ENCODE measurements at regions not wholly inside any gene's neighbourhood (a gene's known extent, or its start where the extent isn't known, plus 50 kb on each side); places are given as distances from the start of the nearest gene placed in this dataset.
A peak's percentile ranks its signal among the peaks of the same experiment; 100 is the strongest.

GRCh38 chr9:87146933-87147332 lies 199.6 kb upstream of the GAS1 start:
- Histone ChIP-seq H3K27ac (no peak overlapping the region), H4K20me1 (ENCODE audit: insufficient read depth) (no peaks in the 10 kb centered on the region), H2AFZ (no peak overlapping the region), H3K4me1 (replicated peaks; ENCODE audit: insufficient read depth) (no peaks in the 10 kb centered on the region), H3K4me3 (no peak overlapping the region), H3K9me2 (ENCODE audit: insufficient read depth) (no peaks in the 10 kb centered on the region), H3K4me2 (no peak overlapping the region), H3K9me3 (ENCODE audit: insufficient read depth, low read depth) (no peaks in the 10 kb centered on the region), H3K36me3 (ENCODE audit: low read depth) (no peaks in the 10 kb centered on the region), H3K27me3 (ENCODE audit: insufficient read depth, low read depth) (no peaks in the 10 kb centered on the region), H3K79me2 (ENCODE audit: low read depth) (no peaks in the 10 kb centered on the region), H3F3A (ENCODE audit: insufficient read depth, low read depth) (no peaks in the 10 kb centered on the region)
- TF ChIP-seq, protein P1, sequence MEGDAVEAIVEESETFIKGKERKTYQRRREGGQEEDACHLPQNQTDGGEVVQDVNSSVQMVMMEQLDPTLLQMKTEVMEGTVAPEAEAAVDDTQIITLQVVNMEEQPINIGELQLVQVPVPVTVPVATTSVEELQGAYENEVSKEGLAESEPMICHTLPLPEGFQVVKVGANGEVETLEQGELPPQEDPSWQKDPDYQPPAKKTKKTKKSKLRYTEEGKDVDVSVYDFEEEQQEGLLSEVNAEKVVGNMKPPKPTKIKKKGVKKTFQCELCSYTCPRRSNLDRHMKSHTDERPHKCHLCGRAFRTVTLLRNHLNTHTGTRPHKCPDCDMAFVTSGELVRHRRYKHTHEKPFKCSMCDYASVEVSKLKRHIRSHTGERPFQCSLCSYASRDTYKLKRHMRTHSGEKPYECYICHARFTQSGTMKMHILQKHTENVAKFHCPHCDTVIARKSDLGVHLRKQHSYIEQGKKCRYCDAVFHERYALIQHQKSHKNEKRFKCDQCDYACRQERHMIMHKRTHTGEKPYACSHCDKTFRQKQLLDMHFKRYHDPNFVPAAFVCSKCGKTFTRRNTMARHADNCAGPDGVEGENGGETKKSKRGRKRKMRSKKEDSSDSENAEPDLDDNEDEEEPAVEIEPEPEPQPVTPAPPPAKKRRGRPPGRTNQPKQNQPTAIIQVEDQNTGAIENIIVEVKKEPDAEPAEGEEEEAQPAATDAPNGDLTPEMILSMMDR (conservative IDR thresholded peaks at IDR 0.05), result no peak
- no peak for TF ChIP-seq EZH2 (IDR thresholded peaks at IDR 0.05; ENCODE audit: low read depth)
- ChIA-PET POLR2A (ENCODE audit: unreplicated experiment) (no interaction called here), CTCF (no interaction called here)
- intact Hi-C loops (cut with micrococcal nuclease; ENCODE audit: unreplicated experiment), result no loop called here
- no peak for DNase-seq
- BruUV-seq (replicated peaks), result no TSS peak

DNA sequence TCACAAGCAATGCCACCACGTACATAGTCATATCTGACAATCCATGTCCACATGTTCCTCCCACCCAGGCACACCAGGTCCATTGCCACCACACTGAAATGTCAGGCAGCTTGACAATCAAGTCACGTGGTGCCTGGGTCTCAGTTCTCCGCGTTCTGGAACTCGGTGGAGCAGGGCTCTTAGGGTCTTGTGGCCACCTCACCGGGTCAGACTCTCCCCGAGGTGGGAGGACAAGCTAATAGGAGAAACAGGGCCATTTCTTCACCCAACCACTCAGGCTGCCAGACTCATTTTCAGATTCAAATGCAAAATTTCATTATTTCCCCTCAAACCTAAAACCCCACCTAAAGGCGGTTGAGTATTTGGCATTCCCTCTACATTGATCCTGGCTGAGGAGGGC lies 200.5 kb upstream of the GAS1 start:
- Histone ChIP-seq H3K4me3 (peak overlapping the region; percentile 39; the same call in 1 of the 2 replicates), H3K27ac (no peak overlapping the region), H3K4me2 (peak overlapping the region; percentile 59), H3K79me2 (ENCODE audit: low read depth) (no peaks in the 10 kb centered on the region), H3K4me1 (replicated peaks; ENCODE audit: insufficient read depth) (no peaks in the 10 kb centered on the region), H3K27me3 (ENCODE audit: insufficient read depth, low read depth) (no peaks in the 10 kb centered on the region), H3F3A (ENCODE audit: insufficient read depth, low read depth) (no peaks in the 10 kb centered on the region), H3K36me3 (ENCODE audit: low read depth) (no peaks in the 10 kb centered on the region), H3K9me3 (ENCODE audit: insufficient read depth, low read depth) (no peaks in the 10 kb centered on the region), H2AFZ (peak overlapping the region; percentile 79), H4K20me1 (ENCODE audit: insufficient read depth) (no peaks in the 10 kb centered on the region), H3K9me2 (ENCODE audit: insufficient read depth) (no peaks in the 10 kb centered on the region)
- DNase-seq, result no peak
- POLR2A ChIA-PET (ENCODE audit: unreplicated experiment), result no interaction called here
- intact Hi-C loops (cut with micrococcal nuclease; ENCODE audit: unreplicated experiment), result no loop called here
- TF ChIP-seq, protein P1 (conservative IDR thresholded peaks at IDR 0.05), result no peak
- no peak for TF ChIP-seq EZH2 (IDR thresholded peaks at IDR 0.05; ENCODE audit: low read depth)
- BruUV-seq (replicated peaks), result no TSS peak
- CTCF ChIA-PET, result no interaction called here

DNA sequence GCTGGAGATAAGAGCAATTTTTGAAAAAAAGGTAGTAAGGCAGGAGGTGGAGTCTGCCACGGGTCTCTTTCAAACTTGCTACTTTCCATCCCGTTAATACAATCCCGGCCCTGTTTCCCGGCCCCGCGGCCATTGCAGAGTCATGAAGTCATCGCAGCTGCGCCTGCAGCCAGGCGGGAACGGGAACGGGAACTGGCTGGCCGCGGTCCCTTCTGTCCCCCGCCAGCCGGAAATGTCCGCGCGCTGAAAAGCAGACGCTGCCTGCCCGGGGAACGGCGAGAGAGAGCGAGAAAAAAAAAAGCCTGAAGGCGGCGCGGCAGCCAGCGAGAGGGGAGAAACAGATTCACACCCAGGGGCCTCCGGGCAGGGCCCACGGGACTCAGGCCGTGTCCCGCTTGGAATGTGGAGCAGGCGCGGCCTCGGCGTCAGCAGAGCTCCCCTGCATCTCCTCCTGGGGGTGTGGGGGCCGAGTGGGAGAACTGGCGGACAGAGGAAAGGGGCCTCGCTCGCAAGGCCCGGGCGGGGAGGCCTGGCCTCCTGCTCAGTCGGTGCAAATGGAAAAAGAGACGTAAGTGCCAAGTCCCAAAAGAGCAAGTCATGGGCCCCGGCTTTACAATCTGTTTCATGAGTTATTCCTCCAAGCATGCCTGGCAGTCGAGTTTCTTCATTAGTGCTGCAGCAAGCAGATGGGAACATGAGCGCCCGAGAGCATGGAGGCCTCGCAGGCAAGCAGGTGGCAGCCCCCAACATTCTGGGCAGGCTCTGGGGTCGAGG lies 201.2 kb upstream of the GAS1 start:
- Histone ChIP-seq H3K4me1 (replicated peaks; ENCODE audit: insufficient read depth) (no peaks in the 10 kb centered on the region), H3K36me3 (ENCODE audit: low read depth) (no peaks in the 10 kb centered on the region), H4K20me1 (ENCODE audit: insufficient read depth) (no peaks in the 10 kb centered on the region), H3K27ac (no peak overlapping the region), H3K27me3 (ENCODE audit: insufficient read depth, low read depth) (no peaks in the 10 kb centered on the region), H3K4me3 (peak overlapping the region; percentile 39; the same call in 1 of the 2 replicates), H3K79me2 (ENCODE audit: low read depth) (no peaks in the 10 kb centered on the region), H3F3A (ENCODE audit: insufficient read depth, low read depth) (no peaks in the 10 kb centered on the region), H3K4me2 (peak overlapping the region; percentile 59), H3K9me3 (ENCODE audit: insufficient read depth, low read depth) (no peaks in the 10 kb centered on the region), H3K9me2 (ENCODE audit: insufficient read depth) (no peaks in the 10 kb centered on the region), H2AFZ (peak overlapping the region; percentile 79)
- POLR2A ChIA-PET (ENCODE audit: unreplicated experiment), result no interaction called here
- BruUV-seq (replicated peaks), result no TSS peak
- CTCF ChIA-PET, result no interaction called here
- peak in 1 of 2 experiments; percentile 31 for DNase-seq
- intact Hi-C loops (cut with micrococcal nuclease; ENCODE audit: unreplicated experiment), result no loop called here
- no peak for TF ChIP-seq EZH2 (IDR thresholded peaks at IDR 0.05; ENCODE audit: low read depth)
- TF ChIP-seq, protein P1 (conservative IDR thresholded peaks at IDR 0.05), result no peak
